GM06990 (cell line): ENCODE measurements at regions not wholly inside any gene's neighbourhood (a gene's known extent, or its start where the extent isn't known, plus 50 kb on each side); places are given as distances from the start of the nearest gene placed in this dataset.

Source experiments
- DNase-seq: peaks from one replicate; pipeline ENCODE4 v3.0.0-alpha.2; 2011; ENCODE audit not compliant: insufficient read length; ENCODE audit errors: extremely low read depth
- H3K27me3 ChIP-seq: replicated peaks from 2 replicates; pipeline ENCODE4 v1.6.0; 2011; ENCODE audit warnings: low read length; ENCODE audit not compliant: control insufficient read depth, insufficient read depth
- H3K36me3 ChIP-seq: 2 replicates; pipeline ENCODE4 v1.5.1; 2011; ENCODE audit warnings: low read length; ENCODE audit not compliant: control insufficient read depth, insufficient read depth
- H3K4me3 ChIP-seq: replicated peaks from 2 replicates; pipeline ENCODE4 v1.5.1; 2011; ENCODE audit warnings: low read depth, mild to moderate bottlenecking, control low read depth, low read length
- CTCF ChIP-seq: IDR thresholded peaks from 2 replicates; pipeline ENCODE4 v1.5.1; 2011; ENCODE audit warnings: low read length, control low read depth, mild to moderate bottlenecking, inconsistent platforms; ENCODE audit not compliant: insufficient read depth, poor library complexity, severe bottlenecking

- H3K36me3 ChIP-seq, result no peaks in the 10 kb centered on the region
- H3K27me3 ChIP-seq, result no peaks in the 10 kb centered on the region
- DNase-seq, result no peak
- no peak overlapping the region for H3K4me3 ChIP-seq
- no peak for TF ChIP-seq CTCF
These were observed 436.2 kb downstream of the FAT4 start for GRCh38 chr4:125750828-125751466.

DNA sequence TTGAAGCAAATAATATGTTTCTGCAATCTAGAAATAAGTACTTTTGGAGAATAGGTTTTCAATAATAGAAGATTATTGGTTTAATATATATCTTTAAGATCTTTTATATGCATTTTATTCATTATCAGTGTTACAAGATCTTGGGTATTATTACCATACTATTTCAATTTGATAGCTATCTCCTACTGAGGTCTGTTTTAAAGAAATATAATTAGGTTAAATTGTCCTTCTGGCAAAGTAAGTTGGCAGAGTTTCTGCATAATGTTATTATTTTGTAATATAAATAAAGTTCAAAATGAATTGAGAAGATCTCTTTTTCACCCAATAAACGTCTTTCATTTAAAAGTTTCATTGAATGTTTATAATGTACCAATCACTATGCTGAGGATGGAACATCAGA lies 443.7 kb downstream of the FAT4 start:
- no peak for TF ChIP-seq CTCF
- H3K27me3 ChIP-seq, result no peaks in the 10 kb centered on the region

DNA sequence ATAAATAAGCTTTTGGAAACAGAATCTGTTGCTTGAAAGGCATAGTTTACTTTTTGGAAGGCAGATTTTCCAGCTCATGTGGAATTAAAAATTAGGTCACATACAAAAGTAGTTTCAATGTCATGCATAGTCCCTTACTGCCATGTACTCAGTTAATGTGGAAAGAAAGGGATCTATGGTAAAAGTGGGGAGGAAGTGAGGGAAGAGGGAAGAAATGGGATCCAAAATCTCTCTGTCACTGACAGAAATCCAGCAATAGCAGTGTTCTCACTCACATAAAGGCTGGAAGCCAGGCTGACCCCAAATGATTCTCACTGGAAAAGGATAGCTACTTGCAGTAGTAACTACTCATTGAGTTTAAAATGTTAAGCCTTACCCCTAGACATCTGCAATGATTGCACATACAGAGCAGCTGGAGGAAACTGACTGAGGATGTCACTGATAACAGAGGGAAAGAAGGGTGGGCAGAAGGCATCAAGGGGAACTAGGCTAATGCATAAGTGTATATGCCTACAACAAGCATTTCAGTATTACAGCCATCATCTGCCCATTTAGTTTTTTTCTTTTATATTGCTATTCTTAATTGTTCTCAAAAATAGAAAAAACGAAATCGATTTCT lies 445.6 kb downstream of the FAT4 start:
- H3K4me3 ChIP-seq, result no peak overlapping the region
- DNase-seq, result no peak
- no peaks in the 10 kb centered on the region for H3K27me3 ChIP-seq
- no peaks in the 10 kb centered on the region for H3K36me3 ChIP-seq
- no peak for TF ChIP-seq CTCF

More for the DNA sequence above, 443.7 kb downstream of the FAT4 start:
- H3K4me3 ChIP-seq, result no peak overlapping the region
- H3K36me3 ChIP-seq, result no peaks in the 10 kb centered on the region
- no peak for DNase-seq

DNA sequence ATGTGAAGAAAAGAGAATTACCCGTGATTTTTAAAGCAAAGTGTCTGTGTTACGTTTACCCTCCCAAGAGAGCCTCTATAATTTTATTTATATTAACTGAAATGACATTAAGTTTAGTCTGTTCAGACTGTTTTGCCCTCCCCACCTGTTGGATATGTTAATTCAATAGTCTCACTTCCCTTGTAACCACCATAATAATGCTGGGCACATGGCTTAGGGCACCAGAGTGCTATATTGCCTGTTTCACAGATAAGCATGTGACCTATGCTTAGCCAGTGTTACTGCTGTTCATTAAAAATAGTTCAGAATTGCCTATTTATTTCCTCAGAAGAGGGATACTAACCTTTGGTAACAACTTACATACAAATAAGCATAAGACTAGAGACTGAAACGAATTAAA lies 446.2 kb downstream of the FAT4 start:
- TF ChIP-seq CTCF, result no peak
- H3K4me3 ChIP-seq, result no peak overlapping the region
- DNase-seq, result no peak
- H3K36me3 ChIP-seq, result no peaks in the 10 kb centered on the region
- no peaks in the 10 kb centered on the region for H3K27me3 ChIP-seq

DNA sequence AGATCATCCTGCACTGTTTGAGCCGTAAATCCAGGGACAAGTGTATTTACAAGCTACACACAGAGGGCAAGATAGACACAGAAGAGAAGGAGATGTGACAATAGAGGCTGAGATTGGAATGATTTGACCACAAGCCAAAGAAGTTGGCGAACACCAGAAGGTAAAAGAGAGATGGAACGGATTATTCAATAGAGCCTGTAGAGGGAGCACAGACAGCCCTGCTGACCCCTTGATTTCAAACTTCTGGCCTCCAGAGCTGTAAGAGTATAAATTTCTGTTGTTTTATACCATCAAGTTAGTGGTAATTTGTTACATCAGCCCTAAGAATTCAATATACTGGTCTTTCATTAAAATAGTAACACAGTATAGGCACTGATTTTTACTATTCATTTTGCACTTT lies 447.8 kb downstream of the FAT4 start:
- Histone ChIP-seq H3K27me3 (no peaks in the 10 kb centered on the region), H3K4me3 (no peak overlapping the region), H3K36me3 (no peaks in the 10 kb centered on the region)
- DNase-seq, result no peak
- TF ChIP-seq CTCF, result no peak

DNA sequence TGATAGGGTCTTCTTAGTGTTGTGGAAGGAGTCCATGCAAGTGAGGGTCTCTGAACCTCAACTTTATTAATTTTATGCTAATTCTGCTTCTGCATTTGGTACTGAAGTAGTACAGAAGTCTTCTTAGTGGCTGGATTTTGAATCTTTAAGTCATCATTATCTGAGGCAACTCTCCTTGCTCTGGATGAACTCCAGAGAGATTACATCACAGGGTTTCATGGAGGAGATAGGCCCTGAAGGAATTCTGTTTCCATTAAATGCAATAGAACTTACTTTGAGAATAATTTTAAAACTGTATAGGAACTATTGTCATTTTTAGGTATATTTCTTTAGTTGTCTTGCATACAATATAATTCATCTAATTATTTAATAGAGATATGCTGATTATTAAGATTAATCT lies 451.2 kb downstream of the FAT4 start:
- DNase-seq, result no peak
- TF ChIP-seq CTCF, result no peak
- Histone ChIP-seq H3K36me3 (no peaks in the 10 kb centered on the region), H3K27me3 (no peaks in the 10 kb centered on the region), H3K4me3 (no peak overlapping the region)
